Colonic mucosa (tissue), 4 donors: ENCODE measurements at regions not wholly inside any gene's neighbourhood (a gene's known extent, or its start where the extent isn't known, plus 50 kb on each side); places are given as distances from the start of the nearest gene placed in this dataset.

Experiments used
- DNase-seq: peaks from one replicate; pipeline ENCODE4 v3.0.0-alpha.2; 2020
- H3K27ac ChIP-seq: fragments of 200-600 bp; one replicate; pipeline ENCODE4 v1.8.0; 2021
- H3K27me3 ChIP-seq: fragments of 200-600 bp; one replicate; pipeline ENCODE4 v1.8.0; 2021
- H3K36me3 ChIP-seq: fragments of 200-600 bp; one replicate; pipeline ENCODE4 v1.8.0; 2021
- H3K4me1 ChIP-seq: fragments of 200-600 bp; one replicate; pipeline ENCODE4 v1.8.0; 2021; ENCODE audit warnings: mild to moderate bottlenecking
- H3K4me3 ChIP-seq: fragments of 200-600 bp; one replicate; pipeline ENCODE4 v1.8.0; 2021
- H3K9ac ChIP-seq, 2 donors: one replicate each; pipeline ENCODE4 v1.7.0; 2013; ENCODE audit warnings: control low read depth in 2 of 2, low read depth in 2 of 2, low read length in 2 of 2
- H3K9me3 ChIP-seq: fragments of 200-600 bp; one replicate; pipeline ENCODE4 v1.8.0; 2021
- CTCF ChIP-seq: fragments of 200-600 bp; IDR thresholded peaks from one replicate; pipeline ENCODE4 v1.8.0; 2022; ENCODE audit warnings: antibody characterized with exemption, mild to moderate bottlenecking
- intact Hi-C: fragments of 100-400 bp; cut with DNase I; formaldehyde crosslinking; loops from one replicate; pipeline ENCODE4 v1.14.1; 2022
- donor health status: healthy.
- donor health status: DM: no; HTN: no; CAD: no.
- donor health status: DM: no; HTN: no; CAD: no.

GRCh38 chr12:53803194-53803593, 51.4 kb upstream of the CISTR start:
- no peak for TF ChIP-seq CTCF

GRCh38 chr12:53803703-53804102, 51.9 kb upstream of the CISTR start:
- TF ChIP-seq CTCF = no peak
- no peaks in the 10 kb centered on the region for H3K4me1 ChIP-seq
- no peak for DNase-seq
- intact Hi-C loops = no loop called here
- H3K36me3 ChIP-seq = no peaks in the 10 kb centered on the region
- no peaks in the 10 kb centered on the region for H3K9me3 ChIP-seq
- no peak overlapping the region for H3K4me3 ChIP-seq
- no peak overlapping the region for H3K9ac ChIP-seq
- H3K27me3 ChIP-seq = peaks cover 13% of the 10 kb centered on the region
- no peak overlapping the region for H3K27ac ChIP-seq

More at GRCh38 chr12:53803194-53803593, 51.4 kb upstream of the CISTR start:
- Histone ChIP-seq H3K9me3 (no peaks in the 10 kb centered on the region), H3K36me3 (no peaks in the 10 kb centered on the region), H3K4me3 (no peak overlapping the region), H3K9ac (no peak overlapping the region), H3K27ac (no peak overlapping the region), H3K27me3 (peaks cover 13% of the 10 kb centered on the region), H3K4me1 (no peaks in the 10 kb centered on the region)
- no peak for DNase-seq
- intact Hi-C loops = no loop called here

- Histone ChIP-seq H3K4me3 (no peak overlapping the region), H3K27me3 (peaks cover 13% of the 10 kb centered on the region), H3K9me3 (no peaks in the 10 kb centered on the region), H3K9ac (no peak overlapping the region), H3K27ac (no peak overlapping the region), H3K4me1 (no peaks in the 10 kb centered on the region), H3K36me3 (no peaks in the 10 kb centered on the region)
- no peak for TF ChIP-seq CTCF
- DNase-seq = no peak
- intact Hi-C loops = no loop called here
These were observed 52.6 kb upstream of the CISTR start for GRCh38 chr12:53804429-53804828.

- H3K36me3 ChIP-seq = no peaks in the 10 kb centered on the region
- H3K4me1 ChIP-seq = no peaks in the 10 kb centered on the region
- no peak overlapping the region for H3K4me3 ChIP-seq
- H3K9me3 ChIP-seq = no peaks in the 10 kb centered on the region
- TF ChIP-seq CTCF = no peak
- intact Hi-C loops = no loop called here
- DNase-seq = no peak
- H3K27me3 ChIP-seq = peaks cover 13% of the 10 kb centered on the region
- no peak overlapping the region for H3K27ac ChIP-seq
- H3K9ac ChIP-seq = no peak overlapping the region
These were observed 53.3 kb upstream of the CISTR start for GRCh38 chr12:53805067-53805466.

GRCh38 chr12:53805791-53806190, 54.0 kb upstream of the CISTR start:
- Histone ChIP-seq H3K9me3 (no peaks in the 10 kb centered on the region), H3K36me3 (no peaks in the 10 kb centered on the region), H3K4me1 (no peaks in the 10 kb centered on the region), H3K4me3 (no peak overlapping the region), H3K9ac (no peak overlapping the region), H3K27me3 (peaks cover 13% of the 10 kb centered on the region), H3K27ac (no peak overlapping the region)
- TF ChIP-seq CTCF = no peak
- DNase-seq = no peak
- intact Hi-C loops = no loop called here

- intact Hi-C loops = no loop called here
- no peaks in the 10 kb centered on the region for H3K4me1 ChIP-seq
- H3K27ac ChIP-seq = no peak overlapping the region
- no peak for TF ChIP-seq CTCF
- H3K9ac ChIP-seq = no peak overlapping the region
- DNase-seq = no peak
- no peak overlapping the region for H3K4me3 ChIP-seq
- no peaks in the 10 kb centered on the region for H3K36me3 ChIP-seq
- no peaks in the 10 kb centered on the region for H3K9me3 ChIP-seq
- H3K27me3 ChIP-seq = peaks cover 13% of the 10 kb centered on the region
These were observed 54.9 kb upstream of the CISTR start for GRCh38 chr12:53806721-53807120.
